HG03135 (cell line): ENCODE measurements at regions not wholly inside any gene's neighbourhood (a gene's known extent, or its start where the extent isn't known, plus 50 kb on each side); places are given as distances from the start of the nearest gene placed in this dataset.
"Not testable (repeated sequence)": the region's sequence is repeated elsewhere in the genome, so short reads cannot be mapped to it uniquely, and the experiment has no call there.

Experiments used
- ATAC-seq: cut with Tn5 transposase; IDR thresholded peaks from one replicate; pipeline ENCODE4 v1.9.1; 2021; ENCODE audit warnings: mild to moderate bottlenecking, moderate library complexity; ENCODE audit not compliant: unreplicated experiment

- no peak for ATAC-seq
These were observed 179.3 kb downstream of the ZIC5 start for GRCh38 chr13:99792079-99792921.

GRCh38 chr13:99782669-99783068 is 188.9 kb downstream of the ZIC5 start:
- ATAC-seq = no peak

- ATAC-seq = no peak
These were observed 193.1 kb downstream of the ZIC5 start for GRCh38 chr13:99778500-99778899.

- no peak for ATAC-seq
These were observed 193.7 kb downstream of the ZIC5 start for GRCh38 chr13:99777873-99778272.

- ATAC-seq = no peak
These were observed 196.9 kb downstream of the ZIC5 start for GRCh38 chr13:99774644-99775043.

- no peak for ATAC-seq
These were observed 202.6 kb downstream of the ZIC5 start for GRCh38 chr13:99768986-99769385.

GRCh38 chr13:99766641-99767045 is 204.9 kb downstream of the ZIC5 start:
- ATAC-seq = no peak

- no peak for ATAC-seq
These were observed 205.7 kb downstream of the ZIC5 start for GRCh38 chr13:99765869-99766268.

- ATAC-seq = no peak
These were observed 211.1 kb downstream of the ZIC5 start for GRCh38 chr13:99760456-99760855.

GRCh38 chr13:99759163-99759552 is 212.4 kb downstream of the ZIC5 start:
- no peak for ATAC-seq

GRCh38 chr13:99758460-99759162 is 213.0 kb downstream of the ZIC5 start:
- no peak for ATAC-seq

GRCh38 chr13:99757756-99758459 is 213.7 kb downstream of the ZIC5 start:
- no peak for ATAC-seq

- no peak for ATAC-seq
These were observed 215.3 kb downstream of the ZIC5 start for GRCh38 chr13:99756281-99756680.

- ATAC-seq = not testable (repeated sequence)
These were observed 216.8 kb downstream of the ZIC5 start for GRCh38 chr13:99754750-99755149.

GRCh38 chr13:99752373-99752772 is 219.2 kb downstream of the ZIC5 start:
- ATAC-seq = no peak

GRCh38 chr13:99751517-99752199 is 219.9 kb downstream of the ZIC5 start:
- ATAC-seq = no peak

GRCh38 chr13:99750951-99751350 is 220.6 kb downstream of the ZIC5 start:
- ATAC-seq = no peak

- ATAC-seq = no peak
These were observed 222.1 kb downstream of the ZIC5 start for GRCh38 chr13:99749271-99750019.

GRCh38 chr13:99747403-99747710 is 224.2 kb downstream of the ZIC5 start:
- ATAC-seq = no peak

- ATAC-seq = no peak
These were observed 224.7 kb downstream of the ZIC5 start for GRCh38 chr13:99746637-99747402.
